ENCODE measurements at regions not wholly inside any gene's neighbourhood (a gene's known extent, or its start where the extent isn't known, plus 50 kb on each side); places are given as distances from the start of the nearest gene placed in this dataset.
"Not testable (repeated sequence)": the region's sequence is repeated elsewhere in the genome, so short reads cannot be mapped to it uniquely, and the experiment has no call there.

DNA sequence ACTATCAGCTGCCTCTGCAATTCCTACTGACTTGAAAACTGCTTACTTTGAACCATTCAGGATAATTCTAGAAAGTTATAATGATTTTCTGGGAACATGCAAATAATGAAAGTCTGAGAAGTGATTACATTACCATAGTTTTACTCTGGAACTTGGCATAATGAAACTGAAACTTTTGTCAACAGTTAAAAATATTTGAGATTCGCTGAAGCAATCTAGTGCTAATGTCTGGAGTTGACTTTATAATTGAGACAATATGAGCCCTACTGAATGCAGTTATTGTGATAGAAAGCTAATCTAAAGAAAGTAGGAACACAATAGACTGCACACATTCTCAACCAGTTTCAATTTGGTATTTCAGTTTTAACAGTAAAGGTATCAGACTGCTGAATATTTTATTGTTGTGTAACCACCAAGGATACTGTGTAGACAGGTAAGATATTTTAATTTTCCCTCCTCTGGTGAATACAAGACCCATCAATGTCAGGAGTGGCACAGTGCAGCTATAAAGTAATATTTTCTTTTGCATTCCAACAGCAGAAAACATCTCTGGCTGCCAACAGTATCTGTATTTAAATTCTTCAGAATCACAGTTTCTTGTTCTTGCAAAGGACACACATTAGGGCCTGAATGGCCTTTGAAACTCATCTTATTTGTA lies 483.5 kb downstream of the ATP23 start:
- no peak for DNase-seq (ENCODE audit: low spot score)

DNA sequence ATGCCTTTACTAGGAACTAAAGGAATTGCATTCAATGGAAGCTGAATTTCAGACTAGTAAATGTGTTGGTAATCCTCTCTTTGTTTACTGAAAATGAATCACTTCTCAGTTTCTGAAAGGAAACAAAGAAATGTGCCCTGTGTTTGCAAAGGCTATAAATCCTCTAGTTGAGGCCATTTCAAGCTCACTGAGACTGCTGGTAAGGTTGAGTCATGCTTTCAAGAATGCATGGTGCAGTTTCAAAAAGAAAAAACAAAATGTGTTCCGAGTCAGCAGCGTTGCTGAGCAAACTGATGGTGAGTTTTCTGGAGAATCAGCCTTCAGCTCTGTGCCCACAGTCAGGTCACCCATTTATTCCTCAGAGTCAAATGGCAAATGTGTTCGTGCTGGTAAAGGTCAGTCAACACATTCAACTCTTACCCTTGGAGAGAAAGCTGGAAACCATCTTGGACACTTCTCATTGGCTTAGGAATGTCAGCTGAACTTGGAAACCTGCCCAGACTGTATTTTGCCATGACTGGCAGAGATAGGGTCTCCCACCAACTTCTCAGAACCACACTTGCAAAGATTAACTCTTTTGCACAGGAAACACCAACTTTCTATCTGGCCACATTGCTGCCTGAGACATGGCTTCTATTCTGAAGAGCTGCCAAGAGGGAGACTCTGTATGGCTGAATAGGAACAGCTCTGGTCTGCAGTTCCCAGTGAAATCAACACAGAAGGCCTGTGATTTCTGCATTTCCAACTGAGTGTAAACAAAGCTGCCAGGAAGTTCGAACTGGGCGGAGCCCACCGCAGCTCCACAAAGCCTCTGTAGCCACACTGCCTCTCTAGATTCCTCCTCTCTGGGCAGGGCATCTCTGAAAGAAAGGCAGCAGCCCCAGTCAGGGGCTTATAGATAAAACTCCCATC lies 484.4 kb downstream of the ATP23 start:
- no peak for DNase-seq (ENCODE audit: low spot score)

GRCh38 chr12:58426437-58426836 lies 485.1 kb downstream of the ATP23 start:
- not testable (repeated sequence) for DNase-seq (ENCODE audit: low spot score)

DNA sequence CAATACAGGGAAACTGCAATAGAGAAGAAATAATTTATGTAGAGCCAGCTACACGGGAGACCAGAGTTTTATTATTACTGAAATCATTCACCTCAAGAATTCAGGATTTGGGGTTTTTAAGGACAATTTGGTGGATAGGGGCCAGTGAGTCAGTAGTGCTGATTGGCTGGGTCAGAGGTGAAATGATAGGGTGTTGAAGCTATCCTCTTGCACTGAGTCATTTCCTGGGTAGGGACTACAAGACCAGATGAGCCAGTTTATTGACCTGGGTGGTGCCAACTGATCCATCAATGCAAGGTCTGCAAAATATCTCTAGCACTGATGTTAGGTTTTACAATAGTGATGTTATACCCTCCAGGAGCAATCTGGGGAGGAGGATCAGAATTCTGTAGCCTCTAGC lies 486.3 kb downstream of the LRIG3 start:
- no peak for DNase-seq (ENCODE audit: low spot score)

DNA sequence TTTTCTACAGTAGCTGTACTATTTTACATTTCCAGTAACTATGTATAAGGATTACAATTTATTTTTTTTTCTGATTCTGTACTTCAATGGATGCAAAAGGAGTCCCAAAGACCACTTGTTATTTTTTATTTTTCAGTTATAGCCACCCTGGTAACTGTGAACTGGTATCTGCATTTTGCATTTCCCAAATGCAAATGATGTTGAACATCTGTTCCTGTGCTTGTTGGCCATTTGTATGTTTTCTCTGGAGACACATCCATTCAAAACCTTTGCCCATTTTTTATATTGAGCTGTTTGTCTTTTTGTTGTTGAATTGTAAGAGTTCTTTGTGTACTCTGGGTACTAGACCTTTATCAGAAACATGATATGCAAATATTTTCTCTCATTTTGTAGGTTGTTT lies 485.6 kb downstream of the LRIG3 start:
- DNase-seq (ENCODE audit: low spot score): no peak

DNA sequence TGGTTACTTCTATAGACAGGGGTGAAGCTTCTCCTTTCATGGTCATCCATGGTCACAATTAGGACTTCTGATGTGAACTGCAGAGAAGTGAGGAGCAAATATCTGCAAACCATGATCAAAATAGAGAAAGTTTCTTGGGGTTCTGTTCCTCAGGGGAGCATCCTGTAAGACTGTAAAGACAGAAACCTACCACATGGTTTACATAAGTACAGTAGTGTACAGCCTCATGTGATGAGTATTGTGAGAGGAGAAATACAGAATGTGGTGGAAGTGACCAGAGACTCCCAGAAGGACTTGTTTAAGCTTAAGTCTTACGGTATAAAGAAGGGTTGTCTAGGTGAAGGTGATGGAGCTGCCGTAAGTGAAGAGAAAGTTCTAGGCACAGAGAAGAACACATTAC lies 484.7 kb downstream of the LRIG3 start:
- DNase-seq (ENCODE audit: low spot score): no peak

DNA sequence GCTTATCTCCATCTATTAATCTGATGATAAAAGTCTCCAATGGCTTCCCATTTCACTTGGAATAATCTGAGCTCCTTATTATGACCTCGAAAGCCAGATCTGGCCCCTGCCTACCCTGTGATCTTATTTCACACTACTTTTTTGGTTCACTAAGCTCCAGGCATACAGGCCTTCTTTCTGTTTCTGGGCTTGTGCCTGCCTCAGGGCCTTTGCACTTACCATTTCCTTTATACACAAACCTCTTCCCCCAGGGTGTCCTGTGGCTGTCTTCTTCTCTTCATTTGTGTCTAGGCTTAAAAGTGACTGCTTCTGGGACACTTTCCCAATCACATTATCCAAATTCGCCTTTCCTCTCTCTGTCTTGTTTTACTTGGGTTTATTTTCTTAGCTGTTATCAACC lies 478.8 kb downstream of the LRIG3 start:
- DNase-seq (ENCODE audit: low spot score): no peak

DNA sequence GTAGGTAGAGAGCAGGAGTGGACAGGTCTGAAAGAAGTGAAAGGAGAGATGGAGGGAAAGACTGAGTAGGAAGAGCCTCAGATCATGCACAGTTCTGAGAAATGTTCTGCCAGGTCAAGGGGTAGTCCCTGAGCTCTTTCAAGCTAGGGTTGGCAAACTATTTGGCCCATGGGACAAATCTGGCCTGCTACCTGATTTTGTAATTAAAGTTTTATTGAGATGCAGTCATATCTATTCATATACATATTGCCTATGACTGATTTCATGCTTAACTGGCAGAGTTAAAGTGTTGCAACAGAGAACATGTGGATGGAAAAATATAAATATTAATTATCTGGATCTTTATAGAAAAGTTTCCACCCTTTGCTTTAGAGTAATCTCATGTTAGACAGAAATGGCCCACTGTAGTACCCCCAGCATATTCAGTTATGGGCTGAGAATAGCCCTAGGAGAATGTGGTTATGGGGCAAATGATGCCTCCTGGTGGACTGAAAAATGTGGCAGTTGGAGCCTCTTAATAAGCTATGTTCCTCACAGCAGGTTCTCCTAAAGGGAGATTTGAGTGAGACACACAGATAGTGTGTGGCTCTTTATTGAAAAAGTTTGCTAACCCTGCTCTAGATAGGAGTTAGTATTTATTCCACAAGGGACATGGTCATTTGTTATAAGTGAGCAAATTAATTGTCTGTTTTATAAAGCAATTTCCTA lies 476.9 kb downstream of the LRIG3 start:
- DNase-seq (ENCODE audit: low spot score): no peak

DNA sequence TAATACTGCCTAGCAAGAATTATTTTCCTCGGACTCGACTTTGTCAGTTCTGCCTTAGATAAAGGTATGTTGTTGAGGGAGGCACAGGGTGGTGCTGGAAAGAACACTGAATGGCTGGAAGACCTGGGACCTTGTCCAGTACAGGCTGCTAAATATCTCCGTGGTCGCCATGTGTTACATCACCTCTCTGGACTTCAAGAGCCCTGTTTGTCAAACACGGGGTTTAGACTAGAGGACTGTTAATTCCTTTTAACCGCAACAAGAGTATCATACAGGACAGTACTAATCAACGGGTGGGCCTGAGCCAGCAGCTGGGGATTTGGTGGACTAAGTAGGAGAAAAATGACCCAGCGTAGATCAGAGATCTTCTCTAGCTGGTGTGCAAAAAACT lies 476.3 kb downstream of the LRIG3 start:
- DNase-seq (ENCODE audit: low spot score): no peak

DNA sequence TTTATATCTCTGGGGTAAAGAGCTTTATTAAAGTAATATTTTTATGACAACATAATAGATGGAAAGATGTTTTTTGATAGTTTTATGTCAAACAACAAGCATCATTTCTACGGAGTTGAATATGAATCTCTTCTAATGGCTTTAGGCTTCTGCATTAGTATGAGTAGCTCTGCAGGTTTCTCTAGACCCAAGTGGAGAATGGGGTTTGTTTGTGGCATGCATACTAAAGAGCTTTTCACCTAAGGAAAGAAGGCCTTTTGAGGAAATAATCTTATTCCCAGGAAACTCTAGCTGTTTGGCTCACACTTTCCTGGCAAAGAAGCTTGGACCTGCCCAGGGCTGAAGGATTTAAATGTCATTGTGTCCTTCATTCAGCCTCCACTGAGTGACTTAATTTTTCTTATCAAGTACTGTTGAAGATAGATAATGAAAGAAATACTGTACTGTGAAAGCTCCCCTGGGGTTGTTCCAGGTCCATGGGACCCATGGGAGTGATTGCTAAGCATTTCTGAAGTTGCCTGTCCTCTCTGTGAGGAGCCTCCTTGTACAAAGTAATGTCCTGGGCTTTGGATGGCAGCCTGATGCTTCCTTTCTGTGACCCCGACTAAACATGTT lies 469.3 kb downstream of the LRIG3 start:
- no peak for DNase-seq (ENCODE audit: low spot score)

DNA sequence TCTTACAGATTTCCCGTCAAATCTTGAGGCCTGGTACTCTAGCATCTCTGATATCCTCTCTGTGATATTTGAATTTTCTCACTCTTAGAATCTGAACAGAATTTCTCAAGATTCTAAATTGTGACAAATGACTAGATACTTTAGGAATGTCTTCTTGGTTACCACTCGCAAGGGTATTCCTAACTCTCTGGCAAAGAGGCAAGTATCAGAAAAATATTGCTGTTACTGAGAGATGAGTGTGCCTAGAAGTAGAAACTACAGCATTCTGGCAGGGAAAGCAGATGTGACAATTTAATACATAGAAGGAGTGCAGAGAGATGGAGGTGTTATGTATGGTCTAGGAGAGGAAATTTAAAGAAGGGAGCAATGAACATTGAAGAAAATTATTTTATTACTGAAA lies 467.8 kb downstream of the LRIG3 start:
- DNase-seq (ENCODE audit: low spot score): no peak

DNA sequence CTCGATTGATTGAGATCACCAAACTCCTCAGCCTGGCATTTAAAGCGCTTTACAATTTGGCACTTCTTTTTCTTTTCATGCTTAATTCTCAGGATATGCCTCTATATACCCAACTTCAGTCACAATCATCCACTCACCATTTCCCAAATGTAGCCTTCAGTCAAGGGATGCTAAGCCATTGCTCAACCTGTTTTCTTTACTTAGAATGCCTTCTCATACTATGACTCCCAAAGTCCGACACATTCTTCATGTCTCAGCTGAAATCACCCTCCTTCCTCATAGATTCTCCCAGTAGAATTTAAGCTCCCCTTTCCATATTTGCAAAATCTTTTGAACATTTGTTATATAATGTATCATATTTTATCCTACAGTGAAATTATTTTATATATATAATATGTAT lies 467.0 kb downstream of the LRIG3 start:
- DNase-seq (ENCODE audit: low spot score): no peak

- DNase-seq (ENCODE audit: low spot score): no peak
Observed at GRCh38 chr12:58455136-58455535, 465.2 kb downstream of the LRIG3 start.

DNA sequence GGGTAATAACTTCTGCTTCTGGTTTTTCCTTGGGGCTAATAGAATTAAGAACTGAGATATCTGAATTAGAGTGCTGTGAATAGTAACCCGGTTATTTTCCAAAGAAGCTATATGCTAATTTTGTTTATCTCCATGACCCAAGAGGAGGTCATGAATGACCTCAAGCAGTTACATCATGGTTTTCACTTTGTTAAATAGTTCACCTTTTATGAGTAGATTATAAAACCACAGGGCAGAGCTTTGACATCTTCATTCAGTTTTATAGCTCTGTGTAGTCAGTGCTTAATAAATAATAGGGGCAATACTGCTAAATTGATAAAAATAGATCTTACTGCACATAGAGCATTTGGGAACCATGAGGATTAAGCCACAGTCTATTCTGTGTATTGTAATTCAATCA lies 462.2 kb downstream of the LRIG3 start:
- DNase-seq (ENCODE audit: low spot score): no peak

DNA sequence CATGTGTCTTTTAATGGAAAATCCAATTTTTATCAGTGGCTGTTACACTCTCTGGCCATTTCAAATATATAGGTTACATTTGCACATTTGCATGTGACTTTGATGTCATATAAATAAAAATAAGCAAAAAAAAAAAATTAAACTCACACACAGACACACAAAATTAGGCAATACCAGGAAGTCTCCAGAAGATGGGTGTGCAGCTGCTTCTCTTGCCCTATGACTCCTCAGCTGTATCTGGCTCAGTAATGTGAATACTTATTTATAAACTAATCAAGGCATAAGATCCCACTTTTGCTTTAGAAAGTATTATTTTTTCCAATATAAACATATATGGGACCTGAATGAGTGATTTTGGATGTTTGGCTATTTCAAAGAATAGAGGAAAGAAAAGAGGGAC lies 461.1 kb downstream of the LRIG3 start:
- no peak for DNase-seq (ENCODE audit: low spot score)

DNA sequence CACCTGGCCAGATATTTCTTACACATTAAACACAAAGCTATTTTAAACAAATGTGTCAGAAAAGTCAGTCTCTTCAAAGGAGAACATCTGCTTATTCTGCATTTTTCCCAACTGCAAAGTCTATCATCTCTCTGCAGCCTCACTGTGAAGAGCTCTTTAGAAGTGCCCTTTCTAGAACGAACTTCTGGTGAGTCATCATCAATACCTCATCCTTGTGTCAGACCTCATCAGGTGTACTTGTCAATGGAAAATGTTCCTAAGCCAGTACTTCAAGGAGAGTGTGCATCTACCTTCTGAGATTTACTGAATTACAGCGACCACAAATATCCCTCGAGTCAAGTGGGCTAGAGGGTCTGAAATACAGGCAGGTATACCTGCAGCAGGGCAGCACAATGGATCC lies 457.3 kb downstream of the LRIG3 start:
- DNase-seq (ENCODE audit: low spot score): no peak

GRCh38 chr12:58465418-58465817 lies 454.9 kb downstream of the LRIG3 start:
- DNase-seq (ENCODE audit: low spot score): no peak

DNA sequence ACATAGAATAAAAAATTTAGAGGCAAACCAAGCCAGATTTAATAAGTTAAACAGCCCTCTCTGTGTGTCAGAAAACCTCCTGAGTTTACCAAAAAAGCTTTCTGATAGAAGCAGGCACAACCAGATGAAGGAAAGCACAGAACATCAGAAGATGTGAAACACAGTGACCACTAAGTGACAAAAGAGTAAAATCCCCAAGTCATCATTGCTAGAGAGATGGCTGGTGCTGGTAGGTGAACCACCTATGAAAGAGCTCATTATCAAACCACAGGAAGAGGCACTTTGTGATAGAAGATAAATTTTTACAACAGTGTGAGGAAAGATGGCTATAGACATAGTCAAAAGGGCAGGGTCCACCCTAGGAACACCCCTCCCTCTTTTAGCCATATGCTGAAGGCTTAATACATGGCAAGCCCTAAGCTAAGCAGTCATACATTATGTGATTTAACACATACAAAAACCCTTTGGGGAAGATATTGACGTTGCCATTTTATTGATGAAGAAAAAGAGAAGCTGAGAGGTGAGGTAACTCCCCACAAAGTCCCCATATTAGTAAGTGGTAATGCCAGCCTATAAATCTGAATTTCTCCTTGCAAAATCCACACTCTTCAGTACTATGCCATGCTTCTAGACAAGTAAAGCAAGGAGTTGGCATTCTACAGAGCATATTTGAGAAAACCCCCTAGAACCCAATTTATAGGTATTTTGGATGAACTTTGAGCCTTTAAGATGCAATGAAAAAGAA lies 449.9 kb downstream of the LRIG3 start:
- DNase-seq (ENCODE audit: low spot score): no peak

DNA sequence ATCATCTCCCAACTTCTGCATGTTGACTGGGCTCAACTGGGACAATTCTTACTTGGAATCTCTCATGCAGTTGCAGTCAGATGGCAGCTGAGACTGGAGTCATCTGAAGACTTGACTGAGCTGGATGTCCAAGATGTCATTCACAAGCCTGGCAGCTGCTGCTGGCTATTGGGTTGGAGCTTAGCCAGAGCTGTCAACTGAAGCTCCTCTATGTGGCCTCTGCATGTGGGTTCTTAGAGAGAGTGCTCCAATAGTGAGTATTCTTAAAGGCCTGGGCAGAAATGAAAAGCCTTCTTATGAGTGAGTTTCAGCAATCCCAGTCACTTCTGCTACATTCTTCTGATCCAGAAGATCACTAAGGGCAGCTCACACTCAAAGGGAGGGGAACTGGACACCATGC lies 440.9 kb downstream of the LRIG3 start:
- no peak for DNase-seq (ENCODE audit: low spot score)

DNA sequence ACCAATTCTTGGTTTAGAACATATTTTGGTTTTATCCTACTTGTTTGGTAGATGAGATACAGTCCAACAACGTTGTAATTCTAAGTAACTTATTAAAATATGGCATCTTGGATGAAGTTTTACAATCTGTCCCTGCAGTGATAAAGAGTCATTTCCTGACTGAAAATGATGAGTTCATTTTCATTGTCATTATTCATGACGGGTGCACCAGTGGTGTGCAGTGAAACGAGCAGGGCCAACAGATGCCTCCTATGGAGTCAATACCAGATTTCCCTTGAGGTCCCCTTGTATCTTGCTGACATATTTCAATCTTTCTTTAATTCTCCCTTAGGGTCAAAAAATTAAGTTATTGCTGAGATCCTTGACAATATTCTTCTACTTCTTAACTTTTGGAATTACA lies 438.5 kb downstream of the LRIG3 start:
- DNase-seq (ENCODE audit: low spot score): no peak

DNA sequence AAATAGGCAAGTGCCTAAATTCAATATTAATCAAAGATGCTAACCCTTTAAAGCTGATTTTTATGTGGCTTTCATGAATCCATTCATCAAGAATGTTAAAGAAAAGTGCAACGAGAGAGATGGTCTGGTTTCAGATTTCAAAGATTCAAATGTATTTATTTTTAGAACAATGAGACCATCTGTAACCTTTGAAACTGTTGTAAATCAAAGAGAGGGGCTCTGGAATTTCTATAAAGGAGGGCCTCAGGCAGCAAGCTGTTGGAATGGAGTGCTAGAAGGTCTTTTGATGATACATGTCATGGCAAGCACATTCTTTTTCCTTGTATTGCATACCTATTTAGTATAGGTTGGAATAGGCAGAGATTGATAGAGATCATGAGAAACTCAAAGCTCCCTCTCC lies 433.0 kb downstream of the LRIG3 start:
- no peak for DNase-seq (ENCODE audit: low spot score)

DNA sequence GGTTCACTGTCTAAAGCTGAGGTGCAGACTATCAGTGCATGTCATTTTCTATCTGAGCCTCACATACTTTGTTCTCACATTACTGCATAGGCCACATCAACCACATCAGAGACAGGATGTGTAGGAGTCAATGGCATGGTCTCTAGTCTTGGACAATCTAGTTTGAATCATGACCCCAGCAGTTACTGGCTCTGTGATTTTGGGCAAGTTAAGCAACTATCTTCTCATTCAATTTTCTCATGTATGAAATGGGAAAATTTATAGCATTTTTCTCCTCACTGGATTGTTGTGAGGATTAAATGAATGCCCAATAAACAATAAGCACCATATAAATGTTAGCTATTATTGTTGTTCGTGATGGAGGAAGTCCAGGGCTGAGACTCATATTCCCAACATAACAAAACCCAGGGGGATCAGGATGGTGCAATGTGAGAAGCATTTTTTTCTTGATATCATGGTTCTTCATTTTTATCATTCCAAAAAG lies 432.6 kb downstream of the LRIG3 start:
- no peak for DNase-seq (ENCODE audit: low spot score)
